GM12878 (cell line): ENCODE measurements at regions not wholly inside any gene's neighbourhood (a gene's known extent, or its start where the extent isn't known, plus 50 kb on each side); places are given as distances from the start of the nearest gene placed in this dataset.

Experiments used
- ATAC-seq: fragments of 200-7000 bp; cut with Tn5 transposase; 3 replicates; pipeline ENCODE4 v1.9.1; 2020; ENCODE audit warnings: mild to moderate bottlenecking, moderate library complexity
- BruUV-seq: library from RNA; stranded (reverse); fragments of 400-500 nt; replicated peaks from 2 replicates; lab custom pipeline; 2021; lab: Mats Ljungman, UMichigan
- CTCF ChIA-PET: fragments of 300-600 bp; sonication (Branson Sonifier 250); formaldehyde crosslinking; extraction: SDS; loops from one replicate; lab custom pipeline; 2021; ENCODE audit warnings: inconsistent platforms; lab: Yijun Ruan, JAX
- POLR2A ChIA-PET: fragments of 350-600 bp; formaldehyde crosslinking; extraction: SDS; loops from one replicate; lab custom pipeline; 2021; ENCODE audit warnings: inconsistent platforms; lab: Charles Lee
- RAD21 ChIA-PET: fragments of 300-600 bp; sonication (Branson Sonifier 250); formaldehyde crosslinking; loops from one replicate; lab custom pipeline; 2023; ENCODE audit warnings: antibody characterized with exemption; ENCODE audit not compliant: unreplicated experiment; lab: Charles Lee
- SMC1A ChIA-PET: fragments of 300-600 bp; sonication (Branson Sonifier 250); formaldehyde crosslinking; loops from one replicate; lab custom pipeline; 2023; ENCODE audit not compliant: unreplicated experiment, uncharacterized antibody; lab: Charles Lee
- DNase-seq: peaks from one replicate; pipeline ENCODE4 v3.0.0-alpha.2; 2011; ENCODE audit warnings: low read depth, low spot score
- FAIRE-seq: peaks from 3 replicates; lab custom pipeline; 2011; peaks lifted over from hg19 to GRCh38; lab: Jason Lieb, UNC
- H2AFZ ChIP-seq: 2 replicates; pipeline ENCODE4 v1.6.0; 2011; ENCODE audit warnings: low read depth, low read length, control low read depth; ENCODE audit not compliant: control insufficient read depth
- H3K27ac ChIP-seq: 2 replicates; pipeline ENCODE4 v1.5.1; 2011; ENCODE audit warnings: control low read depth; ENCODE audit not compliant: control insufficient read depth, insufficient read depth
- H3K27me3 ChIP-seq, 2 experiments: replicated peaks in 1 of 2; 2 replicates each; pipeline versions ENCODE4 v1.6.0 to v1.6.1; 2011; ENCODE audit warnings: low read length in 1 of 2; ENCODE audit not compliant: control insufficient read depth in 2 of 2, insufficient read depth in 2 of 2
- H3K36me3 ChIP-seq, 2 experiments: 2 replicates each; pipeline ENCODE4 v1.5.1; 2011; ENCODE audit warnings: low read length in 1 of 2; ENCODE audit not compliant: control insufficient read depth in 2 of 2, insufficient read depth in 2 of 2
- H3K4me1 ChIP-seq: 2 replicates; pipeline ENCODE4 v1.6.1; 2011; ENCODE audit warnings: mild to moderate bottlenecking, low read length, moderate library complexity, mixed read lengths; ENCODE audit not compliant: control insufficient read depth, insufficient read depth
- H3K4me2 ChIP-seq: 2 replicates; pipeline ENCODE4 v1.6.0; 2011; ENCODE audit warnings: control low read depth; ENCODE audit not compliant: control insufficient read depth, insufficient read depth
- H3K4me3 ChIP-seq: fragments of 200-600 bp; sonication (generic); 2 replicates; pipeline ENCODE4 v1.5.1; 2016
- H3K79me2 ChIP-seq: 2 replicates; pipeline ENCODE4 v1.6.0; 2011; ENCODE audit warnings: low read length; ENCODE audit not compliant: control insufficient read depth, insufficient read depth
- H3K9ac ChIP-seq: 2 replicates; pipeline ENCODE4 v1.8.0; 2011; ENCODE audit warnings: low read length, control low read depth, mixed read lengths; ENCODE audit not compliant: control insufficient read depth, insufficient read depth
- H3K9me3 ChIP-seq: replicated peaks from 3 replicates; pipeline ENCODE4 v1.5.1; 2011; ENCODE audit warnings: mild to moderate bottlenecking, low read length; ENCODE audit not compliant: control insufficient read depth, insufficient read depth
- H4K20me1 ChIP-seq: 2 replicates; pipeline ENCODE4 v1.6.0; 2011; ENCODE audit not compliant: control insufficient read depth, insufficient read depth
- POLR2AphosphoS5 ChIP-seq: IDR thresholded peaks from 2 replicates; pipeline ENCODE4 v1.6.1; 2011; ENCODE audit warnings: mild to moderate bottlenecking, low read length, inconsistent platforms
- SPI1 ChIP-seq: IDR thresholded peaks from 2 replicates; pipeline ENCODE4 v1.6.1; 2011; ENCODE audit warnings: low read depth, mild to moderate bottlenecking, low read length, moderate library complexity, borderline replicate concordance; ENCODE audit not compliant: insufficient read depth
- STAT3 ChIP-seq: IDR thresholded peaks from 2 replicates; pipeline ENCODE4 v1.6.1; 2011; ENCODE audit warnings: low read depth, low read length, improper control_type of control experiment
- TCF3 ChIP-seq: IDR thresholded peaks from 2 replicates; pipeline ENCODE4 v1.6.1; 2012; ENCODE audit warnings: low read depth, mild to moderate bottlenecking, low read length, borderline replicate concordance; ENCODE audit not compliant: insufficient read depth
- WGBS: methylation state at CpG from one replicate; pipeline ENCODE4 v1.1.6; 2016; ENCODE audit warnings: low lambda C conversion rate; ENCODE audit not compliant: insufficient replicate concordance, insufficient coverage; ENCODE audit errors: missing lambda C conversion rate; 5-methylcytosine and 5-hydroxymethylcytosine counted together
- in situ Hi-C: fragments of 300-500 bp; cut with MboI; formaldehyde crosslinking; loops from 9 replicates; pipeline ENCODE4 v1.14.3; 2018; ENCODE audit warnings: mixed read lengths
- intact Hi-C: fragments of 100-400 bp; cut with micrococcal nuclease; formaldehyde crosslinking; loops from one replicate; pipeline ENCODE4 v1.14.2; 2022; ENCODE audit not compliant: unreplicated experiment
- TF ChIP-seq, protein P1 (sequence below): fragments of 150-350 bp; IDR thresholded peaks from 2 replicates; pipeline ENCODE4 v1.6.1; 2014; ENCODE audit warnings: mild to moderate bottlenecking, low read depth, low read length
- TF ChIP-seq, protein P2 (sequence below): IDR thresholded peaks from 2 replicates; pipeline ENCODE4 v1.6.1; 2012; ENCODE audit warnings: improper control_type of control experiment, low read depth, low read length; ENCODE audit not compliant: insufficient replicate concordance
- TF ChIP-seq, protein P3 (sequence below): fragments of 450-650 bp; IDR thresholded peaks from 2 replicates; pipeline ENCODE4 v1.6.1; 2017; ENCODE audit warnings: low read depth, mild to moderate bottlenecking, moderate library complexity

DNA sequence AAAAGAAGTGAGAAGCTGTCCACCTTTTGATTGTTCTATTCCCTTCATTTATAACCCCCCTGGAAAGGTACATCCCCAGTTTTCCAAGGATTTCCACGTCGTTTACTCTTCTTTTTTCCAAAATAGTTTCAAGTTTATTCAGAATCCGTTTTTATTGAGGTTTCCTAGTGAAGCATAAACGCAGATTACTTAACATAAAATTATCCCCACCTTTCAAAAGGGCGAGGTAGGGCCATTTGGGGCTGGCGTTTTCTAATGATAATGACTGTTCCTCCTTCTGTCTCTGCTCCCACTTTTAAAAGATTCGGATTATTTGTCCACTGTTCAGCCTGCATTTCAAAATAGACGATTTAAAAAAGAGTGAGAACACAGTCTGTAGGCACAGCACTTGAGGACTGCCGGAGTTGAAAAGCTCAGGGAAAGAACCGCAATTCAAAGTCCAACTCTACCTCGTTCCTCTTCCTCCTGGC is 165.2 kb upstream of the PPP1R3A start:
- DNase-seq (no peak), ATAC-seq (peak; percentile 13), FAIRE-seq (no peak)
- H4K20me1 ChIP-seq = no peaks in the 10 kb centered on the region
- CTCF ChIA-PET = no interaction called here
- TF ChIP-seq, protein P1, sequence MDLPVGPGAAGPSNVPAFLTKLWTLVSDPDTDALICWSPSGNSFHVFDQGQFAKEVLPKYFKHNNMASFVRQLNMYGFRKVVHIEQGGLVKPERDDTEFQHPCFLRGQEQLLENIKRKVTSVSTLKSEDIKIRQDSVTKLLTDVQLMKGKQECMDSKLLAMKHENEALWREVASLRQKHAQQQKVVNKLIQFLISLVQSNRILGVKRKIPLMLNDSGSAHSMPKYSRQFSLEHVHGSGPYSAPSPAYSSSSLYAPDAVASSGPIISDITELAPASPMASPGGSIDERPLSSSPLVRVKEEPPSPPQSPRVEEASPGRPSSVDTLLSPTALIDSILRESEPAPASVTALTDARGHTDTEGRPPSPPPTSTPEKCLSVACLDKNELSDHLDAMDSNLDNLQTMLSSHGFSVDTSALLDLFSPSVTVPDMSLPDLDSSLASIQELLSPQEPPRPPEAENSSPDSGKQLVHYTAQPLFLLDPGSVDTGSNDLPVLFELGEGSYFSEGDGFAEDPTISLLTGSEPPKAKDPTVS = no peak
- TF ChIP-seq, protein P2, sequence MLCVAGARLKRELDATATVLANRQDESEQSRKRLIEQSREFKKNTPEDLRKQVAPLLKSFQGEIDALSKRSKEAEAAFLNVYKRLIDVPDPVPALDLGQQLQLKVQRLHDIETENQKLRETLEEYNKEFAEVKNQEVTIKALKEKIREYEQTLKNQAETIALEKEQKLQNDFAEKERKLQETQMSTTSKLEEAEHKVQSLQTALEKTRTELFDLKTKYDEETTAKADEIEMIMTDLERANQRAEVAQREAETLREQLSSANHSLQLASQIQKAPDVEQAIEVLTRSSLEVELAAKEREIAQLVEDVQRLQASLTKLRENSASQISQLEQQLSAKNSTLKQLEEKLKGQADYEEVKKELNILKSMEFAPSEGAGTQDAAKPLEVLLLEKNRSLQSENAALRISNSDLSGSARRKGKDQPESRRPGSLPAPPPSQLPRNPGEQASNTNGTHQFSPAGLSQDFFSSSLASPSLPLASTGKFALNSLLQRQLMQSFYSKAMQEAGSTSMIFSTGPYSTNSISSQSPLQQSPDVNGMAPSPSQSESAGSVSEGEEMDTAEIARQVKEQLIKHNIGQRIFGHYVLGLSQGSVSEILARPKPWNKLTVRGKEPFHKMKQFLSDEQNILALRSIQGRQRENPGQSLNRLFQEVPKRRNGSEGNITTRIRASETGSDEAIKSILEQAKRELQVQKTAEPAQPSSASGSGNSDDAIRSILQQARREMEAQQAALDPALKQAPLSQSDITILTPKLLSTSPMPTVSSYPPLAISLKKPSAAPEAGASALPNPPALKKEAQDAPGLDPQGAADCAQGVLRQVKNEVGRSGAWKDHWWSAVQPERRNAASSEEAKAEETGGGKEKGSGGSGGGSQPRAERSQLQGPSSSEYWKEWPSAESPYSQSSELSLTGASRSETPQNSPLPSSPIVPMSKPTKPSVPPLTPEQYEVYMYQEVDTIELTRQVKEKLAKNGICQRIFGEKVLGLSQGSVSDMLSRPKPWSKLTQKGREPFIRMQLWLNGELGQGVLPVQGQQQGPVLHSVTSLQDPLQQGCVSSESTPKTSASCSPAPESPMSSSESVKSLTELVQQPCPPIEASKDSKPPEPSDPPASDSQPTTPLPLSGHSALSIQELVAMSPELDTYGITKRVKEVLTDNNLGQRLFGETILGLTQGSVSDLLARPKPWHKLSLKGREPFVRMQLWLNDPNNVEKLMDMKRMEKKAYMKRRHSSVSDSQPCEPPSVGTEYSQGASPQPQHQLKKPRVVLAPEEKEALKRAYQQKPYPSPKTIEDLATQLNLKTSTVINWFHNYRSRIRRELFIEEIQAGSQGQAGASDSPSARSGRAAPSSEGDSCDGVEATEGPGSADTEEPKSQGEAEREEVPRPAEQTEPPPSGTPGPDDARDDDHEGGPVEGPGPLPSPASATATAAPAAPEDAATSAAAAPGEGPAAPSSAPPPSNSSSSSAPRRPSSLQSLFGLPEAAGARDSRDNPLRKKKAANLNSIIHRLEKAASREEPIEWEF = no peak
- TF ChIP-seq TCF3 (no peak), STAT3 (no peak), SPI1 (no peak), POLR2AphosphoS5 (no peak)
- TF ChIP-seq, protein P3, sequence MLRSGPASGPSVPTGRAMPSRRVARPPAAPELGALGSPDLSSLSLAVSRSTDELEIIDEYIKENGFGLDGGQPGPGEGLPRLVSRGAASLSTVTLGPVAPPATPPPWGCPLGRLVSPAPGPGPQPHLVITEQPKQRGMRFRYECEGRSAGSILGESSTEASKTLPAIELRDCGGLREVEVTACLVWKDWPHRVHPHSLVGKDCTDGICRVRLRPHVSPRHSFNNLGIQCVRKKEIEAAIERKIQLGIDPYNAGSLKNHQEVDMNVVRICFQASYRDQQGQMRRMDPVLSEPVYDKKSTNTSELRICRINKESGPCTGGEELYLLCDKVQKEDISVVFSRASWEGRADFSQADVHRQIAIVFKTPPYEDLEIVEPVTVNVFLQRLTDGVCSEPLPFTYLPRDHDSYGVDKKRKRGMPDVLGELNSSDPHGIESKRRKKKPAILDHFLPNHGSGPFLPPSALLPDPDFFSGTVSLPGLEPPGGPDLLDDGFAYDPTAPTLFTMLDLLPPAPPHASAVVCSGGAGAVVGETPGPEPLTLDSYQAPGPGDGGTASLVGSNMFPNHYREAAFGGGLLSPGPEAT = no peak
- RAD21 ChIA-PET = no interaction called here
- WGBS = 11% methylated on average over 11 of the region's 11 CpGs
- H3K4me3 ChIP-seq = no peak overlapping the region
- no peak overlapping the region for H2AFZ ChIP-seq
- no peak overlapping the region for H3K27ac ChIP-seq
- peaks cover 6 to 38% of the 10 kb centered on the region in 2 experiments for H3K27me3 ChIP-seq
- no peak overlapping the region for H3K4me2 ChIP-seq
- intact Hi-C loops = loop anchor here (5.0 to 10.0 kb wide), 3 partner anchors 123 to 453 kb away; no protein-coding TSS in a partner anchor
- POLR2A ChIA-PET = no interaction called here
- no peaks in the 10 kb centered on the region for H3K79me2 ChIP-seq
- no peak overlapping the region for H3K9ac ChIP-seq
- no peaks in the 10 kb centered on the region for H3K9me3 ChIP-seq
- in situ Hi-C loops = no loop called here
- no TSS peak for BruUV-seq
- SMC1A ChIA-PET = interaction anchor here (1.3 kb wide), 1 partner anchor 579 kb away, joined by 3 read pairs; no protein-coding TSS in a partner anchor
- H3K36me3 ChIP-seq = no peaks in the 10 kb centered on the region
- H3K4me1 ChIP-seq = no peaks in the 10 kb centered on the region; the same call in 1 of the 2 replicates
